H1 (cell line): ENCODE measurements at regions not wholly inside any gene's neighbourhood (a gene's known extent, or its start where the extent isn't known, plus 50 kb on each side); places are given as distances from the start of the nearest gene placed in this dataset.
A peak's percentile ranks its signal among the peaks of the same experiment; 100 is the strongest.

ENCODE experiments used
- CTCF ChIA-PET: fragments of 300-600 bp; sonication (Branson Sonifier 250); formaldehyde crosslinking; loops from one replicate; lab custom pipeline; 2021; ENCODE audit not compliant: partially characterized antibody; lab: Charles Lee
- POLR2A ChIA-PET: fragments of 300-600 bp; sonication (Branson Sonifier 250); formaldehyde crosslinking; loops from one replicate; lab custom pipeline; 2021; ENCODE audit warnings: inconsistent platforms; ENCODE audit not compliant: partially characterized antibody; lab: Charles Lee
- DNase-seq, 2 experiments: peaks; one replicate each; pipeline versions ENCODE4 v3.0.0 to v3.0.0-alpha.2; 2010 to 2022; ENCODE audit warnings: low spot score in 2 of 2, low read depth in 1 of 2, mixed read lengths in 1 of 2
- FAIRE-seq: peaks from 2 replicates; lab custom pipeline; 2011; peaks lifted over from hg19 to GRCh38; lab: Jason Lieb, UNC
- H2AFZ ChIP-seq: 2 replicates; pipeline ENCODE4 v1.8.1; 2012; ENCODE audit warnings: low read length, inconsistent platforms
- H2AK5ac ChIP-seq: 2 replicates; pipeline ENCODE4 v1.6.1; 2013; ENCODE audit warnings: low read depth, low read length
- H2BK120ac ChIP-seq: replicated peaks from 2 replicates; pipeline ENCODE3; 2013; ENCODE audit warnings: low read depth, low read length, inconsistent platforms
- H2BK12ac ChIP-seq: 2 replicates; pipeline ENCODE4 v1.6.1; 2013; ENCODE audit warnings: low read depth, low read length
- H2BK15ac ChIP-seq: 2 replicates; pipeline ENCODE4 v1.6.1; 2013; ENCODE audit warnings: low read length
- H2BK20ac ChIP-seq: 2 replicates; pipeline ENCODE4 v1.6.1; 2013; ENCODE audit warnings: low read length
- H2BK5ac ChIP-seq: 2 replicates; pipeline ENCODE4 v1.6.1; 2013; ENCODE audit warnings: low read depth, low read length
- H3K14ac ChIP-seq: 2 replicates; pipeline ENCODE4 v1.6.1; 2013; ENCODE audit warnings: inconsistent platforms; ENCODE audit not compliant: insufficient read length
- H3K18ac ChIP-seq: 2 replicates; pipeline ENCODE4 v1.6.1; 2013; ENCODE audit warnings: low read length; ENCODE audit errors: extremely low read depth
- H3K23ac ChIP-seq: 2 replicates; pipeline ENCODE4 v1.6.1; 2013; ENCODE audit warnings: inconsistent platforms; ENCODE audit not compliant: insufficient read length
- H3K23me2 ChIP-seq: 2 replicates; pipeline ENCODE4 v1.6.1; 2013; ENCODE audit warnings: low read depth, low read length
- H3K27ac ChIP-seq: 2 replicates; pipeline ENCODE4 v1.6.1; 2011; ENCODE audit warnings: low read depth, low read length, inconsistent platforms
- H3K27me3 ChIP-seq, 4 experiments: replicated peaks in 1 of 4; 1 replicate in 1 of 4; 2 replicates in 3 of 4; pipeline versions ENCODE4 v1.6.1 to v1.8.1; 2011 to 2013; ENCODE audit warnings: low read length in 3 of 4, mild to moderate bottlenecking in 3 of 4, inconsistent platforms in 2 of 4, mixed read lengths in 2 of 4, moderate library complexity in 1 of 4; ENCODE audit not compliant: control insufficient read depth in 3 of 4, insufficient read depth in 3 of 4; ENCODE audit errors: extremely low read depth in 1 of 4
- H3K36me3 ChIP-seq, 4 experiments: 2 replicates each; pipeline versions ENCODE4 v1.6.1 to v1.8.1; 2011 to 2013; ENCODE audit warnings: mild to moderate bottlenecking in 4 of 4, low read length in 3 of 4, moderate library complexity in 2 of 4, control low read depth in 1 of 4, inconsistent platforms in 1 of 4; ENCODE audit not compliant: insufficient read depth in 4 of 4, control insufficient read depth in 2 of 4
- H3K4ac ChIP-seq: replicated peaks from 2 replicates; pipeline ENCODE3; 2013; ENCODE audit warnings: low read length, low read depth, mixed read lengths, inconsistent platforms; ENCODE audit not compliant: insufficient read length
- H3K4me1 ChIP-seq, 4 experiments: replicated peaks in 1 of 4; 1 replicate in 1 of 4; 2 replicates in 3 of 4; pipeline versions ENCODE4 v1.6.1 to v1.8.1; 2011 to 2013; ENCODE audit warnings: low read length in 3 of 4, inconsistent platforms in 2 of 4, mixed read lengths in 1 of 4; ENCODE audit not compliant: insufficient read depth in 4 of 4, control insufficient read depth in 3 of 4
- H3K4me2 ChIP-seq, 2 experiments: 2 replicates each; pipeline versions ENCODE4 v1.6.1 to v1.8.1; 2011 to 2013; ENCODE audit warnings: low read depth in 2 of 2, low read length in 2 of 2, control low read depth in 1 of 2, inconsistent platforms in 1 of 2, mild to moderate bottlenecking in 1 of 2; ENCODE audit not compliant: insufficient read depth in 1 of 2
- H3K4me3 ChIP-seq, 4 experiments: fragments of 200-600, 300-600 bp in 1 of 4; sonication (generic), shearing (Covaris generic), sonication (Bioruptor Twin) in 1 of 4; 2 replicates each; pipeline versions ENCODE4 v1.5.1 to v1.8.1; 2011 to 2016; ENCODE audit warnings: low read length in 4 of 4, low read depth in 3 of 4, control low read depth in 2 of 4, inconsistent platforms in 2 of 4, mild to moderate bottlenecking in 2 of 4, mixed read lengths in 1 of 4, moderate library complexity in 1 of 4; ENCODE audit not compliant: insufficient read depth in 2 of 4; ENCODE audit errors: extremely low read depth in 1 of 4
- H3K56ac ChIP-seq: replicated peaks from 2 replicates; pipeline ENCODE3; 2013; ENCODE audit warnings: low read depth, mild to moderate bottlenecking, mixed read lengths, low read length, inconsistent platforms; ENCODE audit not compliant: insufficient read length
- H3K79me1 ChIP-seq: 2 replicates; pipeline ENCODE4 v1.6.1; 2013; ENCODE audit warnings: low read depth, low read length, control low read depth
- H3K79me2 ChIP-seq, 2 experiments: 2 replicates each; pipeline versions ENCODE4 v1.6.1 to v1.8.1; 2012 to 2013; ENCODE audit warnings: low read length in 2 of 2, mild to moderate bottlenecking in 2 of 2, inconsistent platforms in 1 of 2; ENCODE audit not compliant: insufficient read depth in 2 of 2, control insufficient read depth in 1 of 2
- H3K9ac ChIP-seq, 4 experiments: replicated peaks in 1 of 4; 1 replicate in 1 of 4; 2 replicates in 3 of 4; pipeline versions ENCODE4 v1.6.1 to v1.8.1; 2011 to 2013; ENCODE audit warnings: low read depth in 3 of 4, low read length in 3 of 4, control low read depth in 2 of 4, mild to moderate bottlenecking in 2 of 4, moderate library complexity in 2 of 4, inconsistent platforms in 1 of 4; ENCODE audit errors: extremely low read depth in 1 of 4
- H3K9me3 ChIP-seq, 2 experiments: 2 replicates each; pipeline versions ENCODE4 v1.6.1 to v1.8.1; 2012 to 2013; ENCODE audit warnings: mild to moderate bottlenecking in 2 of 2, moderate library complexity in 2 of 2, control low read depth in 1 of 2, inconsistent platforms in 1 of 2, low read depth in 1 of 2, low read length in 1 of 2, mixed read lengths in 1 of 2; ENCODE audit not compliant: insufficient read depth in 2 of 2
- H4K20me1 ChIP-seq, 2 experiments: replicated peaks in 1 of 2; 2 replicates each; pipeline versions ENCODE3 to v1.8.1; 2011 to 2013; ENCODE audit warnings: inconsistent platforms in 2 of 2, low read length in 2 of 2, mild to moderate bottlenecking in 1 of 2; ENCODE audit not compliant: insufficient read depth in 2 of 2, control insufficient read depth in 1 of 2
- H4K5ac ChIP-seq: 2 replicates; pipeline ENCODE4 v1.6.1; 2013; ENCODE audit warnings: low read length, low read depth, mixed read lengths, inconsistent platforms; ENCODE audit not compliant: insufficient read length
- H4K8ac ChIP-seq: 2 replicates; pipeline ENCODE4 v1.8.0; 2013; ENCODE audit warnings: mild to moderate bottlenecking, moderate library complexity, low read length, inconsistent platforms; ENCODE audit not compliant: insufficient read depth; ENCODE audit errors: extremely low read depth
- H4K91ac ChIP-seq: replicated peaks from 2 replicates; pipeline ENCODE3; 2013; ENCODE audit warnings: low read length, mixed read lengths, inconsistent platforms; ENCODE audit not compliant: insufficient read length
- CREB1 ChIP-seq: IDR thresholded peaks from 2 replicates; pipeline ENCODE4 v1.6.1; 2012; ENCODE audit warnings: inconsistent platforms
- FOSL1 ChIP-seq: IDR thresholded peaks from 2 replicates; pipeline ENCODE4 v1.6.1; 2011; ENCODE audit warnings: mild to moderate bottlenecking, low read depth, low read length, moderate library complexity; ENCODE audit not compliant: insufficient read depth
- JUND ChIP-seq: IDR thresholded peaks from 2 replicates; pipeline ENCODE4 v1.6.1; 2011; ENCODE audit warnings: mild to moderate bottlenecking, improper control_type of control experiment, low read length
- WGBS, 2 experiments: shearing (Covaris generic) in 1 of 2; methylation state at CpG; one replicate each; pipeline versions ENCODE4 v1.1.6 to v1.1.7; 2013 to 2015; ENCODE audit warnings: low lambda C conversion rate in 2 of 2, mixed read lengths in 2 of 2, inconsistent platforms in 1 of 2, low coverage in 1 of 2, missing lambda C conversion rate in 1 of 2; ENCODE audit not compliant: insufficient replicate concordance in 2 of 2, insufficient coverage in 1 of 2, insufficient read length in 1 of 2; ENCODE audit errors: extremely low coverage in 1 of 2, missing lambda C conversion rate in 1 of 2; 5-methylcytosine and 5-hydroxymethylcytosine counted together

GRCh38 chr11:15695096-15695721 lies 580.5 kb downstream of the INSC start:
- no peak overlapping the region for H4K8ac ChIP-seq
- H2AFZ ChIP-seq: no peak overlapping the region
- no peak overlapping the region for H3K9ac ChIP-seq
- H4K5ac ChIP-seq: no peak overlapping the region
- H2BK5ac ChIP-seq: no peak overlapping the region
- CTCF ChIA-PET: interaction anchor here (0.6 to 2.3 kb wide), 3 partner anchors 46 to 84 kb away, joined by 3 to 6 read pairs (median 3); no protein-coding TSS in a partner anchor
- no peak overlapping the region for H3K23ac ChIP-seq
- H2BK120ac ChIP-seq: no peak overlapping the region
- H2BK12ac ChIP-seq: no peak overlapping the region
- DNase-seq: no peak
- no peak overlapping the region for H2BK15ac ChIP-seq
- whole genome bisulfite sequencing, 2 experiments: 90% methylated on average over 3 of the region's 3 CpGs; no CpG with 5 or more reads in 1 of the 2 experiments
- no peak overlapping the region for H3K14ac ChIP-seq
- no peaks in the 10 kb centered on the region for H3K79me1 ChIP-seq
- H3K9me3 ChIP-seq: 0 out of 4 replicates have a peak, but pooled peaks cover 0 to 4% of the 10 kb centered on the region in 2 experiments
- no peaks in the 10 kb centered on the region for H4K20me1 ChIP-seq
- no peak for TF ChIP-seq FOSL1
- TF ChIP-seq CREB1: no peak
- TF ChIP-seq JUND: no peak
- no peak overlapping the region for H2BK20ac ChIP-seq
- H2AK5ac ChIP-seq: no peak overlapping the region
- H3K27me3 ChIP-seq: no peaks in the 10 kb centered on the region
- no peaks in the 10 kb centered on the region for H3K23me2 ChIP-seq
- no peak overlapping the region for H3K56ac ChIP-seq
- H3K4ac ChIP-seq: no peak overlapping the region
- peaks cover 0 to 3% (median 0%) of the 10 kb centered on the region in 4 experiments; a peak in 1 of 7 replicates for H3K4me1 ChIP-seq
- no peak overlapping the region for H3K27ac ChIP-seq
- H4K91ac ChIP-seq: no peak overlapping the region
- no peaks in the 10 kb centered on the region for H3K79me2 ChIP-seq
- FAIRE-seq: no peak
- H3K4me2 ChIP-seq: no peak overlapping the region
- peak overlapping the region; percentile 32; the same call in 1 of the 2 replicates for H3K18ac ChIP-seq
- POLR2A ChIA-PET: no interaction called here
- no peak overlapping the region for H3K4me3 ChIP-seq
- H3K36me3 ChIP-seq: no peaks in the 10 kb centered on the region; a peak in 1 of 8 replicates
